HEK293 (cell line): ENCODE measurements at regions not wholly inside any gene's neighbourhood (a gene's known extent, or its start where the extent isn't known, plus 50 kb on each side); places are given as distances from the start of the nearest gene placed in this dataset.

Experiments used
- CTCF ChIA-PET: fragments of 350-600 bp; formaldehyde crosslinking; extraction: SDS; loops from one replicate; lab custom pipeline; 2021; ENCODE audit warnings: antibody characterized with exemption; lab: Yijun Ruan, JAX
- POLR2A ChIA-PET: fragments of 300-600 bp; formaldehyde crosslinking; extraction: SDS; loops from one replicate; lab custom pipeline; 2020; ENCODE audit warnings: antibody characterized with exemption, inconsistent platforms; lab: Yijun Ruan, JAX
- H3K27ac ChIP-seq: fragments of 200-500 bp; sonication (Bioruptor generic); 2 replicates; pipeline ENCODE4 v1.5.1; 2014; ENCODE audit warnings: low read depth, low read length, control low read depth, inconsistent platforms; ENCODE audit errors: extremely low read depth
- H3K36me3 ChIP-seq, 2 experiments: fragments of 200-500 bp in 1 of 2; sonication (Bioruptor generic) in 1 of 2; 1 replicate in 1 of 2; 2 replicates in 1 of 2; pipeline ENCODE4 v1.5.1; 2014 to 2017; ENCODE audit warnings: inconsistent platforms in 2 of 2, low read length in 2 of 2; ENCODE audit not compliant: control insufficient read depth in 2 of 2, insufficient read depth in 1 of 2
- H3K4me1 ChIP-seq: fragments of 200-500 bp; sonication (Bioruptor generic); 2 replicates; pipeline ENCODE4 v1.5.1; 2014; ENCODE audit warnings: mild to moderate bottlenecking, low read length, inconsistent platforms; ENCODE audit not compliant: control insufficient read depth, insufficient read depth
- H3K4me3 ChIP-seq: 2 replicates; pipeline ENCODE4 v1.5.1; 2011; ENCODE audit warnings: low read depth, mild to moderate bottlenecking, control low read depth, low read length, moderate library complexity
- H3K9me3 ChIP-seq: fragments of 200-500 bp; sonication (Bioruptor generic); 2 replicates; pipeline ENCODE4 v1.5.1; 2014; ENCODE audit warnings: low read depth, low read length, inconsistent platforms; ENCODE audit not compliant: control insufficient read depth, insufficient read depth
- KLF17 ChIP-seq: fragments of 450-650 bp; formaldehyde crosslinking; IDR thresholded peaks from 2 replicates; pipeline ENCODE4 v1.5.1; 2016; ENCODE audit warnings: missing biosample characterization, missing genetic modification characterization
- PBX3 ChIP-seq: sonication (generic); formaldehyde crosslinking; IDR thresholded peaks from 2 replicates; pipeline ENCODE4 v1.8.1; 2022; ENCODE audit warnings: mild to moderate bottlenecking, moderate library complexity, missing genetic modification reagents
- SP7 ChIP-seq: fragments of 450-650 bp; formaldehyde crosslinking; IDR thresholded peaks from 2 replicates; pipeline ENCODE4 v1.5.1; 2016; ENCODE audit warnings: missing biosample characterization, missing genetic modification characterization
- TCF7L2 ChIP-seq: IDR thresholded peaks from 2 replicates; pipeline ENCODE4 v1.6.1; 2011; ENCODE audit warnings: low read depth, mild to moderate bottlenecking, inconsistent platforms, low read length, moderate library complexity, borderline replicate concordance
- TSHZ1 ChIP-seq: fragments of 450-650 bp; formaldehyde crosslinking; IDR thresholded peaks from 2 replicates; pipeline ENCODE4 v1.5.1; 2016; ENCODE audit warnings: missing biosample characterization, missing genetic modification characterization, borderline replicate concordance
- ZBTB1 ChIP-seq: fragments of 450-650 bp; formaldehyde crosslinking; IDR thresholded peaks from 2 replicates; pipeline ENCODE4 v1.5.1; 2016; ENCODE audit warnings: missing biosample characterization, missing genetic modification characterization
- ZBTB11 ChIP-seq: fragments of 450-650 bp; formaldehyde crosslinking; conservative IDR thresholded peaks from 2 replicates; pipeline ENCODE4 v1.5.1; 2016; ENCODE audit warnings: low read depth, missing biosample characterization, missing genetic modification characterization
- ZBTB26 ChIP-seq: fragments of 450-650 bp; formaldehyde crosslinking; optimal IDR thresholded peaks from 2 replicates; pipeline ENCODE3; 2016; ENCODE audit warnings: missing biosample characterization, mild to moderate bottlenecking, missing genetic modification characterization
- ZFP41 ChIP-seq: fragments of 450-650 bp; formaldehyde crosslinking; IDR thresholded peaks from 2 replicates; pipeline ENCODE4 v1.5.1; 2016; ENCODE audit warnings: missing biosample characterization, missing genetic modification characterization, borderline replicate concordance
- ZFP69B ChIP-seq: fragments of 450-650 bp; formaldehyde crosslinking; IDR thresholded peaks from 2 replicates; pipeline ENCODE4 v1.5.1; 2016; ENCODE audit warnings: missing biosample characterization, missing genetic modification characterization
- ZNF114 ChIP-seq: fragments of 450-650 bp; formaldehyde crosslinking; IDR thresholded peaks from 2 replicates; pipeline ENCODE4 v1.5.0; 2017; ENCODE audit warnings: missing biosample characterization, missing genetic modification characterization
- ZNF175 ChIP-seq: fragments of 450-650 bp; formaldehyde crosslinking; IDR thresholded peaks from 2 replicates; pipeline ENCODE4 v1.5.1; 2016; ENCODE audit warnings: missing biosample characterization, missing genetic modification characterization
- ZNF214 ChIP-seq: fragments of 450-650 bp; formaldehyde crosslinking; IDR thresholded peaks from 2 replicates; pipeline ENCODE4 v1.5.1; 2017; ENCODE audit warnings: missing biosample characterization, mild to moderate bottlenecking, missing genetic modification characterization, borderline replicate concordance
- ZNF266 ChIP-seq: fragments of 450-650 bp; formaldehyde crosslinking; IDR thresholded peaks from 2 replicates; pipeline ENCODE4 v1.5.1; 2016; ENCODE audit warnings: missing biosample characterization, missing genetic modification characterization, low read depth
- ZNF366 ChIP-seq: fragments of 450-650 bp; formaldehyde crosslinking; conservative IDR thresholded peaks from 2 replicates; pipeline ENCODE4 v1.5.1; 2016; ENCODE audit warnings: missing biosample characterization, missing genetic modification characterization
- ZNF548 ChIP-seq: fragments of 450-650 bp; formaldehyde crosslinking; IDR thresholded peaks from 2 replicates; pipeline ENCODE4 v1.5.1; 2016; ENCODE audit warnings: missing biosample characterization, missing genetic modification characterization
- ZNF596 ChIP-seq: fragments of 450-650 bp; IDR thresholded peaks from 2 replicates; pipeline ENCODE4 v1.5.0; 2018; ENCODE audit warnings: missing biosample characterization, mild to moderate bottlenecking, missing genetic modification characterization, moderate library complexity
- ZNF639 ChIP-seq: fragments of 450-650 bp; formaldehyde crosslinking; IDR thresholded peaks from 2 replicates; pipeline ENCODE4 v1.5.1; 2016; ENCODE audit warnings: missing biosample characterization, missing genetic modification characterization
- ZNF645 ChIP-seq: fragments of 450-650 bp; formaldehyde crosslinking; IDR thresholded peaks from 2 replicates; pipeline ENCODE4; 2016; ENCODE audit warnings: missing biosample characterization, missing genetic modification characterization
- ZNF670 ChIP-seq: fragments of 450-650 bp; formaldehyde crosslinking; IDR thresholded peaks from 2 replicates; pipeline ENCODE4 v1.5.1; 2016; ENCODE audit warnings: missing biosample characterization, missing genetic modification characterization, low read depth
- ZNF707 ChIP-seq: fragments of 450-650 bp; formaldehyde crosslinking; IDR thresholded peaks from 2 replicates; pipeline ENCODE4 v1.5.1; 2016; ENCODE audit warnings: missing biosample characterization, missing genetic modification characterization
- ZNF777 ChIP-seq: fragments of 450-650 bp; formaldehyde crosslinking; IDR thresholded peaks from 2 replicates; pipeline ENCODE4 v1.5.1; 2017; ENCODE audit warnings: missing biosample characterization, missing genetic modification characterization, borderline replicate concordance
- ZNF792 ChIP-seq: fragments of 450-650 bp; formaldehyde crosslinking; IDR thresholded peaks from 2 replicates; pipeline ENCODE4 v1.5.1; 2016; ENCODE audit warnings: missing biosample characterization, missing genetic modification characterization

GRCh38 chr1:240000634-240001033, 91.0 kb upstream of the FMN2 start (continued):
- TF ChIP-seq TSHZ1 (tag by site-specific recombination) (no peak), SP7 (tag by site-specific recombination) (no peak), ZBTB1 (tag by site-specific recombination) (no peak), KLF17 (tag by site-specific recombination) (no peak), ZNF175 (no peak), ZNF639 (tag by site-specific recombination) (no peak), ZNF548 (no peak)
- TF ChIP-seq, all 188 proteins: peak for 0

- H3K9me3 ChIP-seq = no peaks in the 10 kb centered on the region
- TF ChIP-seq ZFP69B = no peak
- TF ChIP-seq ZNF266 (tag by site-specific recombination) = no peak
- TF ChIP-seq SP7 (tag by site-specific recombination) = no peak
- TF ChIP-seq ZNF707 (tag by site-specific recombination) = no peak
- 0 out of 2 replicates have a peak, but pooled peaks have one; percentile 45 for TF ChIP-seq ZNF366 (tag by site-specific recombination)
- no peak for TF ChIP-seq ZNF777 (tag by site-specific recombination)
- no peak for TF ChIP-seq ZBTB1 (tag by site-specific recombination)
- no peak for TF ChIP-seq ZNF214 (tag by site-specific recombination)
- TF ChIP-seq ZNF596 (tag by site-specific recombination) = peak; percentile 48; the same call in 1 of the 2 replicates
- no peak for TF ChIP-seq ZNF114 (tag by site-specific recombination)
- TF ChIP-seq ZFP41 (tag by site-specific recombination) = no peak
- TF ChIP-seq ZBTB11 (tag by site-specific recombination) = no peak
- no peak for TF ChIP-seq ZBTB26
- no peak for TF ChIP-seq ZNF645 (tag by site-specific recombination)
- no peak for TF ChIP-seq ZNF792 (tag by site-specific recombination)
- TF ChIP-seq PBX3 (CRISPR knock-in tag) = no peak
- no peak for TF ChIP-seq ZNF670
- TF ChIP-seq TCF7L2 = peak; percentile 81; the same call in 1 of the 2 replicates
- no peak overlapping the region for H3K27ac ChIP-seq
- no peaks in the 10 kb centered on the region for H3K36me3 ChIP-seq
- H3K4me3 ChIP-seq = no peak overlapping the region
- ChIA-PET CTCF (interaction anchor here (0.7 to 6.1 kb wide), 5 partner anchors 14 to 277 kb away, joined by 3 to 62 read pairs (median 4); no protein-coding TSS in a partner anchor), POLR2A (no interaction called here)
- peaks cover 6% of the 10 kb centered on the region for H3K4me1 ChIP-seq
These were observed 90.4 kb upstream of the FMN2 start for GRCh38 chr1:240001177-240001740.
